Activated CD8-positive, alpha-beta memory T cell treated with anti-CD3 and anti-CD28 coated beads for 36 hours (primary cell): ENCODE measurements at regions not wholly inside any gene's neighbourhood (a gene's known extent, or its start where the extent isn't known, plus 50 kb on each side); places are given as distances from the start of the nearest gene placed in this dataset.

Experiments
- CTCF ChIA-PET: fragments of 350-600 bp; sonication (Branson Sonifier 250); formaldehyde crosslinking; loops from one replicate; lab custom pipeline; 2021; ENCODE audit warnings: antibody characterized with exemption; lab: Charles Lee
- POLR2A ChIA-PET: fragments of 350-600 bp; sonication (Branson Sonifier 250); formaldehyde crosslinking; loops from one replicate; lab custom pipeline; 2021; ENCODE audit warnings: antibody characterized with exemption; lab: Charles Lee

- ChIA-PET CTCF (no interaction called here), POLR2A (no interaction called here)
These were observed 388.3 kb downstream of the MFSD1 start for GRCh38 chr3:159189994-159190669.

GRCh38 chr3:159191447-159191846 lies 389.6 kb downstream of the MFSD1 start:
- CTCF ChIA-PET = no interaction called here
- POLR2A ChIA-PET = no interaction called here

DNA sequence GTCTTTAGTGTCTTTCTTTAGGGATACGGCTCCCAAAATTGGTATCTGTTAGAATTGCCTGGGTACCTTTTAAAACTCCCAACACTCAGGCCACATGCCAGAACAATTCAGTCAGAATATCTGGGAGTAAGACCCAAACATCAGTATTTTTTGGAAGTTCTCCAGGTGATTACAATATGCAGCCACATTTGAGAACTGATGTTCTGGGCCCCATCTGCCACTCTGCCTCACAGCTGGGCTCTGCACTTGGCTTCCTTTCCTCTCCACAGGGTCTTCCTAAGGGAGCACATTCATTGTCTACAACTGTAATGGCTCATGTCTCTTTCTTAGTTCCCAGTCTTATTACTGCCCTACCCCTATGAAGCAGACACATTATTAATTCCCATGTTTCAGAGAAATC lies 394.5 kb downstream of the MFSD1 start:
- ChIA-PET POLR2A (no interaction called here), CTCF (no interaction called here)

GRCh38 chr3:159200176-159200575 lies 398.3 kb downstream of the MFSD1 start:
- ChIA-PET POLR2A (no interaction called here), CTCF (no interaction called here)

GRCh38 chr3:159208050-159208449 lies 406.2 kb downstream of the MFSD1 start:
- ChIA-PET CTCF (no interaction called here), POLR2A (no interaction called here)

- CTCF ChIA-PET = no interaction called here
These were observed 407.6 kb downstream of the MFSD1 start for GRCh38 chr3:159209459-159209858.

DNA sequence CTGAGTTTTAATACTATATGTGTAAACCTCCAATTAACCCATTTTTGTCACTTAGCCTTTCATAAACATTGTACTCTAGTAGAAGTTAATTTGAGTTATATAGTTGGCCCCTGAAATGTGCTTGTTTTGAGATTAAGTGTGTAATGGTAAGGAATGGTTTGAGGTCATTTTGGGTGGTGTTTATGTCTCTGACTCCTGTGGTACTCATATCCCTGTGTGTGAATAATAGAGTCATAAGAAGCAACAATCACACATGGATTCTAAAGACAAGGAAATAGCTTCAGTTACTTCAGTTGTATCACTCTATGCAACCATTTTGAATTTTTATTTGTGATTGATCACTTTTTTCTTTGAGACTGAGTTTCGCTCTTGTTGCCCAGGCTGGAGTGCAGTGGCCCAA lies 408.5 kb downstream of the MFSD1 start:
- CTCF ChIA-PET = no interaction called here
- POLR2A ChIA-PET = no interaction called here

More at GRCh38 chr3:159209459-159209858, 407.6 kb downstream of the MFSD1 start:
- POLR2A ChIA-PET = no interaction called here

DNA sequence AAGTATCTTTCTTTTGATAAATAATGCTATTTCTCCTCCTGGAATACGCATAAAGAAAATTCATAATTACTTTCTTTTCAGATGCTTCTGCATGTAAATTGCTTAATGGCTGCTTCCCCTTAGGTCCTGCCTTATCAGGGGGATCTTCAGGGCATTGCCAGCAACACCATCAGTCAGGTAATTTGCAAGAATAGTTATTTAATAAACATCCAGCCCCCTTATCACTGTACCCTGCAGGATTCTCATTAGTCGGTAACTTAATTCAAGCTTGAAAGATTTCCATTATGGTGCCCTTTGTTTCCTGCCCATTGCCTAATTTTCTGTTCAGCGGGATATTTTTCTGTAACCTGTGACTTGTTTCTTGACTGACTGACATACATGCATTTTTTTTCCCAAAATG lies 414.5 kb downstream of the MFSD1 start:
- ChIA-PET CTCF (interaction anchor here (0.6 kb wide), 1 partner anchor 29 kb away, joined by 3 read pairs; no protein-coding TSS in a partner anchor), POLR2A (no interaction called here)

DNA sequence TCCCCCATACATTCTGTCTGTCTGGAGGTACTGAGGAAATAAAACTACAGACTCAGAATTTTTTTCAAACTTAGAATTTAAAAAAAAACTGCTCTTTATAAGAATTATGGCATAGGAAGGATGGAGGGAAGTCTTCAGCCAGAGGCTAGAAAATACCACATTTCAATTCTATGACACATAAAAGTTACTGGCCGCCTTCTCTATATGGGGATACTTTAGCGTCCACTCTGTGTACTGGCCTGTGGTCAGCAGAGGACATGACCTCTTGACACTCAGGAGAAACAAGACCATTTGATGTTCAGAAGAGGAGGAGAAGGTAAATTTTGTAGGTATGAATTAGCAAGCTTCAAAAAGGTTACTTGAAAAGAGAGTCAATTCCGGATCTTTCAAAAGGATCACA lies 417.4 kb downstream of the MFSD1 start:
- ChIA-PET CTCF (no interaction called here), POLR2A (no interaction called here)

DNA sequence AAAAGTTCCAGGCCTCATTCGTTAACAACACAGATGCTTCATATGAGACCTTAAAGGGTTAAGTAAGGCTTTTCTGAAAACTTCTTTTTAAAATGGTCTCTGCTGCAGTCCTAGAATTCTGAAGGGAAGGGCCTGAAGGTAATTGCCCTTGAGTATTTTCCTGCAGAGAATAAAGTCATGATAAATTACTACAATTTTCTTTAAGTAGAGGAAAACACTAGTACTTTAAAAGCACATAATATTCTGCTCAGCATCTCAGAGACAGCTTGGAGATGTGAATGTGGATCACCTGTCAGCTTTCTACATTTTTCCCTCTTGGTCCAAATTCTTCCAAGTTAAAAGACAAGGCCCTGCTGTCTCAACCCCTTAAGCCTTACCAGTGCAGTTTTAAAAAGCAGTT lies 419.5 kb downstream of the MFSD1 start:
- ChIA-PET POLR2A (no interaction called here), CTCF (no interaction called here)

DNA sequence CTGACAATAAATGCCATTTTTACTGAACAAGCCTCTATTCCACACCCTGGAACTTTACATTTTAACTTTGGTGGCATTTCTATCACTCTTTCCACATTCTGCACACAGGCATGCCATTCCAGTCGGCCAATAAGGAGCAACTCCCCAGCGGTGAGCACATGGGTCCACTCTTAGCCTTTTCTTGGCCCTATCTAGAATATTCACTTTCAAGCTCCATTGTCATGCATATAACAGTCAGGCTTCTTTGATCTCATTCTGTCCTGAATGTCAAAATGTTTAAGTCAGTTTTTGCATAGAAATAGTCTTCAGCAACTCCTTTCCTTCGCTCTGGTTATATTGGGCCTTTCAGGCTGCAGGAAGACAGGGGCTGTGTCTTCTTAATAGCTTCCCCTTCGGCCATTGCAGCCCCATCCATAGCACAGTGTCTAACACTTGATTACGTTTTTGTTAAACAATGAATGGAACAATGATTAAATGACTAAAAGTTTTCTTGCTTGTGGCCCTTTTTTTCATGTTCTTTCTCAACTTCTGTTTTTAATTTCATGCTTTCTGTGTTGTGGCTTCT lies 427.3 kb downstream of the MFSD1 start:
- POLR2A ChIA-PET = no interaction called here
- CTCF ChIA-PET = no interaction called here

DNA sequence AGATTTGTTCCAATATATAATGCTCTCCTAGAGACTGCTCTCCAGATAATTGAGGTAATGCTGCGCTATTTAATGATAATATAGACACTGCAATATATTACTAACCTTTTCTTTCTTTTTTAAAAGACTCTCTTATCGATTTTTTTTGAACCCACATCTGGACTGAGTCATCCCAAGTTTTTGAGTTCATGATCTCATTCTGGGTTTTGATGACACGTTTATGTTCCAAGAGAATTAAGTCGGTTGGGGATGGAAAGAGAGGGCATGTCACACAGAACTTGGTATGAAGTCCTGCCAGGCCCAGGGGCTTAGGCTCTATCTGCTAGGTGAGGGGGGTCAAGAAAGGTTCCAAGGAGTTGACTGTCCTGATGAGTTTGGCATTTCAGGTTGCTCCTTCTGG lies 431.1 kb downstream of the MFSD1 start:
- CTCF ChIA-PET = no interaction called here
- POLR2A ChIA-PET = no interaction called here

DNA sequence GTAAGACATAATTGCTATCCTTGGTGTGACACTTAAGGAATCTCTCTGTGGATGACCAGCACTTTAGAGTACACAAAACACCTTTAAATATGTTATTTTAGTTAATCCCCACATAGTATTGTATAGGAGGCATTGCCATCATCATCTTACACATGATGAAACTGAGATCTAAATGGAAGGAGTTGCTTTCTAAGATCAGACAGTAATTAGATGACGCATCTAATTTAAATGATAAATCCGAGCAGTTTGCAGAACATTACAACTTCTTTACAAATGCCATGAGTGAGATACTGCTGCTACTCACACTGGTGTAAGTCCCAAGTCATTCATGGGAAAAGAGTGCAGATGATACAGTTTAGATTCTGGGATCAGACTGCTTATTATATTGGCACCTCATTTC lies 431.9 kb downstream of the MFSD1 start:
- POLR2A ChIA-PET = no interaction called here

DNA sequence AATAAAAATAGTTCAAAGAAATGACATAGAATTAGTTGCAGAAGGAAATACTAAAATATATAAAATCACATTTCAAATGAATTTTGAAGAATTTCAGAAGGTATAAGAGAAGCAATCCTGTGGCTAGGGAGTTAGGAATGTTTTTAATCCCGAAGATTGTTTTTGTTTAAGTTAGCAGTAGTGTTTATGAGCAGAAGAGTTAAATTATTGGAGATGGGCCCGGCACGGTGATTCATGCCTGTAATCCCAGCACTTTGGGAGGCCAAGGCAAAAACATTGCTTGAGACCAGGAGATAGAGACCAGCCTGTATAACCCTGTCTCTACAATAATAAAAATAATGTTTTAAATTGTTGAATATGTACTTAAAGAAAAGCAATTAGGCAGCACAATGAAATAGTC lies 432.5 kb downstream of the MFSD1 start:
- CTCF ChIA-PET = no interaction called here
- POLR2A ChIA-PET = no interaction called here

More for the DNA sequence above, 431.9 kb downstream of the MFSD1 start:
- CTCF ChIA-PET = no interaction called here

GRCh38 chr3:159236321-159236720 lies 434.5 kb downstream of the MFSD1 start:
- POLR2A ChIA-PET = no interaction called here

GRCh38 chr3:159237226-159237625 lies 435.4 kb downstream of the MFSD1 start:
- ChIA-PET POLR2A (no interaction called here), CTCF (no interaction called here)

More at GRCh38 chr3:159236321-159236720, 434.5 kb downstream of the MFSD1 start:
- CTCF ChIA-PET = no interaction called here

DNA sequence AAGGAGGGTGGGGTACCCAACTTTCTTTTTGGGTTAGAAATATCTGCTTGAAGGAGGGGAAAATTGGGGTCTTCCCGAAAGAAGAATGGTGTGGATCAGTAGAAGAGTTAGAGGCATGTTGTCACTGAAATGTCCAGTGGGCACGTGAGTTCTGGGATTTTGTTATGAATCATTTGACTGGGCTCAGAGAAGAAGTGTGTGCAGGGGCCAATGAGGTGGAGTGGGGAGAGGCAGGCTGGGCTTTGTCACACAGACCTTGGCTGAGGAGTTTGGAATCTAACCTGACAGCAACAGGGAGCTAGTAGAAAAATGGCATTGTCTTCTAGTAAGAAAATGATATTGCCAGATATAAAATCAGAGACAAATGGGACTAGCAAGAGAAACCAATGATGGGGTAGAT lies 436.8 kb downstream of the MFSD1 start:
- POLR2A ChIA-PET = no interaction called here
- CTCF ChIA-PET = no interaction called here

DNA sequence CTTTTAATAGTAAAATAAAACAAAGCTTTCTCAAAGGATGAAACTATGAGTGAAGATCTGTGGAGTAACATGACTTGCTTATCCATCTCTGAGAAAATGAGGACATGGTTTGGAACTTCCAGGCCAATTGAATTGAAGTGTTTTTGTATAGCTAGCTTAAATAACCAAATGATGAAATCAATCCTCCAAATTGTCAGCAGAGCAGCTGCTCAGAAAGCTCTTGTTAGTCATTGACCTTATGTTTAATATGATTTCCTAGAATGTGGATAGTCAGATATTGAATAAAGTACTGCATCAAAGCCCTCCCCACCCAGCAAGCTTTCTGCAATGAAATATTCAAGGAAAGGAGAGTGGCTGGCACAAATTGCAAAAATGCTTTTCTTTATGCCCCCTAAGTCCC lies 437.2 kb downstream of the MFSD1 start:
- CTCF ChIA-PET = no interaction called here
- POLR2A ChIA-PET = no interaction called here

GRCh38 chr3:159244933-159245332 lies 443.1 kb downstream of the MFSD1 start:
- POLR2A ChIA-PET = no interaction called here
- CTCF ChIA-PET = no interaction called here

- ChIA-PET POLR2A (no interaction called here), CTCF (interaction anchor here (0.7 kb wide), 1 partner anchor 29 kb away, joined by 3 read pairs; no protein-coding TSS in a partner anchor)
These were observed 444.0 kb downstream of the MFSD1 start for GRCh38 chr3:159245871-159246270.

DNA sequence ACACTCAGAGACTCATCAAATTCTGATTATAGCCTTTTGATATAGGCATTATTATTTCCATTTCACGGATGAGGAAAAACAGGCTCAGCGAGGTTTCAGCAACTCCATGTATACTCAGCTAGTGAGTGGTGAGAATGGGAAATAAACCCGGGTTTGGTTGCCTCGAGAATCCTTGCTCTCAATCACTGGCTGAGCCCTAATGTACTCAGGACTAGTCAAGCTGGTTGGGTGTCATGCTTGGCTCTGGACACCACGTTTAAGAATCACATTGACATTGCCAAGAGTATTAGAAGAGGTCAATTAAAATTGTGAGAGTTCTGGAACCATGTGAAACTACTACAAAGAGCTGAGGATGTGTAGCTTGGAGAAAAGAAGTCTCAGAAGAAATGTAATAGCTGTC lies 444.5 kb downstream of the MFSD1 start:
- POLR2A ChIA-PET = no interaction called here
- CTCF ChIA-PET = no interaction called here
